Limb (tissue), 2 donors: ENCODE measurements at regions not wholly inside any gene's neighbourhood (a gene's known extent, or its start where the extent isn't known, plus 50 kb on each side); places are given as distances from the start of the nearest gene placed in this dataset.
A peak's percentile ranks its signal among the peaks of the same experiment; 100 is the strongest.
"Not testable (repeated sequence)": the region's sequence is repeated elsewhere in the genome, so short reads cannot be mapped to it uniquely, and the experiment has no call there.

Source experiments
- DNase-seq, 2 donors: peaks; one replicate each; pipeline ENCODE4 v3.0.0-alpha.2; 2016; ENCODE audit errors: extremely low spot score in 2 of 2

GRCh38 chr2:234162861-234163260, 112.4 kb downstream of the SPP2 start:
- DNase-seq: no peak

DNA sequence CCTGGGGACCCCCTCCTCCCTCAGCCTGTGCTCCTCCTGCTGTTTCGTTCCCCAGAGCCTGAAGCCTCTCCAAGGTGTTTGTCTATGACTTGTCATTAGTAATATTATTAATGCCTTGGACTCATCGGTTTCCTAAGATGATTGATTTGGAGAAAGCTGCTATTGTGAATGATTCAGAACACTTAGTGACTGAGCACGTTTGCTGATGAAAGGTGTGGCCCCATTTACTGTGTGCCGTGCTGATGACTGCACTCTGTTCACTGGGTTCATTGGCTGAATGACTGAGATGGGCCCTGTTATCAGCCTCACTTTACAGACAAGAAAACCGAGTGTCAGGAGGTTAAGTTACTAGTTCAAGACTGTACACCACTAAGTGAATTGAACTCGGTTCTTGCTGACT, 111.4 kb downstream of the SPP2 start:
- DNase-seq: no peak

DNA sequence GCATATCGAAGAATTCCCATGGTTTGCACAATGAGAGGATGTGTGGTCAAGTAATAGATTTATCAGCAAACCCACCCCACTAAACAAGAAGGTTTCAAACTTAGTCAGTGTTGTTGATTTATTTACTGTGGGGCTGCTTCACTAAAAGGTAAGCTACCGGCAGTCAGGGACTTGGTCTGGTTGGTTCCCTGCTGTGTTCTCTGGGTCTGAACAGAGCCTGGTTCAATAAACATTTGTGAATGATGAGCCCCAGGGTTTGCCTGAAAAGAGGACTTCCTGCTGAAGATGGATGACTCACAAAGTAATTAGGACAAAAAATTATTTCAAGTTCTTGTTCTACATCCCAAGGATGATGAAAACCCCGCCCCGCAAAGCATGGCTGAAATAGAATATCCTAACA, 108.3 kb downstream of the SPP2 start:
- no peak for DNase-seq

DNA sequence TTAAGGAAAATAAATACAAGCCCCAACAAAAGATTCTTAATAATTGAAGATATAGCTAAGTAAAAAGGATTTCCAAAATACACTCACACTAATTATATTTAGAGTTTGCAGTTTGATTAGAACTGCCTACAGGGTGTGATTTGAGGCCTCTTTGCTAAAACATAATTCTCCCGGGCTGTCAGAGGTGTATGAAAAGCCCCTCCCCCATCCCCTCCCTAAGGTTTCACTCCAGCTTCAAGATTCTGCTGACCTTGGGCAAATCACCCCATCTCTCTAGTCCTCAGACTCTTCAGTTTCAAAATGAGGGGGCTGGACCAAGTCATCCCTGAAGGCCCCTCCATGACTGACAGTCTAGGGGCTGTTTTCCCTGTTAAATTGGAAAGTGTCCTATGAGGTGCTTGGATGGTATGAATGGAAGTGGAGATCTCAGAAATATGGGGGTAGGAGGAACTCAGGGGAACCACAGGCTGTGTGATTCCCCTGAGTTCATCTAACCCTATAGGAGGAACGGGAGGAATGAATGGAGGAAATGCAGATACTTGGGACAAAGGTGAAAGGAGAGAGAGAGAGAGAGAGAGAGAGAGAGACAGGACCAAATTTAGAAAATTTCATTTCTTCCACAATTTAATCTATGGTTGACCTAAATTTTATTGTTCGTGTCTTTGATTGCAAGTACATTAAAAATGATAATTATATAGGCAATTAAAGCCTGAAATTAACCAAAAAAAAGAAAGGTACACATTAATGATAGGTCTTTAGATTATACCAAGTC, 107.5 kb downstream of the SPP2 start:
- no peak for DNase-seq

DNA sequence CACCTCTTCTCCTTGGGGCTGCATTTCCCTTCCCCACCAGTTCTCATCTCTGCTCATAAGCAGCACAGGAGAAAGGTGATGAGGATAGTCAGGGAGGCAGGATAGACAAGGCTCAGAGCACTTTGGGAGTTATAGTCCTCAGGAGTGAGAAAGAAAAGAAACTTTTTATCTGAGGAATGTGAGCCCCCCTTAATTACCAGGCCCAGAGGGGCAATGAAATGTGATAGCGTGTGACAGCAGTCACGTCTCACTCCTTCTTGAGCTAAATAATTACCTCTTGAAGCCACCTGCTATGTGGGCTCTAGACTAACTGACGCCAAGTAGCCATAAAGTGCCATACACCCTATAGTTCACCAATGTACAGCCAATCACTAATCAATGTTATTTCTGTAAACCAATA, 105.8 kb downstream of the SPP2 start:
- DNase-seq: no peak

DNA sequence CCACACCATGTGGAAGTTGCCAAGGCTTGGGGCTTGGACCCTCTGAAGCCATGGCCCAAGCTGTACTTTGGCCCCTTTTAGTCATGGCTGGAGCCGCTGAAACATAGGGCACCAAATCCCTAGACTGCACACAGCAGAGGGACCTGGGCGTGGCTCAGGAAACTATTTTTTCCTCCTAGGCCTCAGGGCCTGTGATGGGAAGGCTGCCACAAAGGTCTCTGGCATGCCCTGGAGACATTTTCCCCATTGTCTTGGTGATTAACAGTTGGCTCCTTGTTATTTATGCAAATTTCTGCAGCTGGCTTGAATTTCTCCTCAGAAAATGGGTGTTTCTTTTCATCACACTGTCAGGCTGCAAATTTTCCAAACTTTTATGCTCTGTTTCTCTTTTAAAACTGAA, 102.3 kb downstream of the SPP2 start:
- not testable (repeated sequence) for DNase-seq

DNA sequence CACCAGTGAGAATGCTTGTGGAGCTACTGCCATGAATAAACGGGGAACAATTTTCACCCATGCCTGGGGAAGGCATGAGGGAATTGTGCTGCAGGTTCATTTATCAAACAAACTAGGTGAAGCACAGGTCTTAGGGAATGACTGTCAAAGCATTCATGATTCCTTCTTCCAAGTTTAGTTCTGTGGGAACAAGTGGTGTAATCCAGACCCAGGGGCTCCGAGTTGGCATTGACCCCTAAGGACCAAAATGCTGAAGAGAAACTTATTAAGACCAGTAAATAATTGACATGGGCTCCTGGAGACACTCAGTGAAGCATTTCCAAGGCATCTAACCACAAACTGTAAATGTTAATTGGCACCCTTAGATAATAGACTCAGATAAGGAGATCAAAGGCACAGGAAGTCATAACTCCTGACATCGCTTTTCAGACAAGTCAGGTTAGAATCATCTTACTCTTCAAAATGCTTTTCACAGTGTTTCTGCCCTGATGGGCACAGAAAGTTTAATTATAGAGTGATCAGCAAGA, 96.9 kb downstream of the SPP2 start:
- no peak for DNase-seq

GRCh38 chr2:234146087-234146826, 95.8 kb downstream of the SPP2 start:
- peak in 1 of 2 donors; percentile 21 for DNase-seq

DNA sequence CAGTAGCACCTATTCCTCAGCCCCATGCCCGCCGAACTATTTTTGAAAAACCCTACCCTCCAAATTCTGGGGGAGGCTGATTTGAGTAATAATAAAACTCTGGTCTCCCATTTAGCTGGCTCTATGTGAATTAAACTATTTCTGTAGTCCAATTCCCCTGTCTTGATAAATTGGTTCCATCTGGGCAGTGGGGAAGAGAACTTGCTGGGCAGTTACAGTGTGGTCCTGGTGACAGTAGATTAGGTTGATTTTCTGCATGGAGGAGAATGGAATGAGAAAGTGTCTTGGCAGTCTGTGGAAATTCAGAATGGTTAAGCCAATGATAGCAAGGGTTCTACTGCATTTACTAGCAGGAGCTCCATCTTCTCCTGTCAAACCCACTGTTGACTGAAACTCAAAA, 95.0 kb downstream of the SPP2 start:
- DNase-seq: no peak

- DNase-seq: no peak
Measured at GRCh38 chr2:234145057-234145456, 94.6 kb downstream of the SPP2 start.

DNA sequence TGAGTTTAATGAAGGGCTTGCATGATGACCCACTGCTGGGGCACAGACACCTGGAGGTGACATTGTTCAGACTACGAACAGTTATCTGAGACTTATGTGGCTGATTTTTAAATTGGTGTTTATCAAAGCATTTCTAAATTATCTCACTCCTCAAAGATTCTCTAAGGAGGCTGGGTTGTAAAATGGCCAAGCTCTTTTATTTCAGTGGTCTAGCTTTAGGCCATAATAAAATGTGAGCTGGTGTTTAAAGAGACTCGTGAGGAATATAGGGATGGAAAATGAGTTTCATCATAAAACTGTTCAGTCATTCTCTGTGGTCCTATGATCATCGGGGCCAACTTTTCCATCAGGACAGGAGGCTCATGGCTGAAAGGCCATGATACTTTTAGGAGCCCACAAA, 93.4 kb downstream of the SPP2 start:
- DNase-seq: no peak

- no peak for DNase-seq
Measured at GRCh38 chr2:234142530-234142929, 92.0 kb downstream of the SPP2 start.

DNA sequence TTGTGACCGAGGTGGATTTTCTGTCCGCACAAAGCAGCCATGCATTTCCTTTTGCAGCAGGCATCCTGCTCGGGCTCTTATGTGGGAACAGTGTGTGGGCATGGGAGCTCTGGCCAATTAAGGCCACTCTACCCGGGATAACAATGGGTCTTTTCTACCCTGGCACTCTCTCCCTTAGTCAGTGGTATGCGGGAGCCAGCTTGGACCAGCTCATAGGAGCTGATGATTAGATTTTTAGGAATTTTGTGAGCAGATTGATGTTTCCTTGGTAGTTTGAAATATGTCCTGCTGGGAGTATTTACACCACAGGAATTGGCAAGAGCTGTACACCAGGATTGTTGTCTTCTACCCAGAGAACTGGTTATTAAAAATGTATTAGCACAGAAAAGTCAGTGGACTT, 89.3 kb downstream of the SPP2 start:
- DNase-seq: no peak

DNA sequence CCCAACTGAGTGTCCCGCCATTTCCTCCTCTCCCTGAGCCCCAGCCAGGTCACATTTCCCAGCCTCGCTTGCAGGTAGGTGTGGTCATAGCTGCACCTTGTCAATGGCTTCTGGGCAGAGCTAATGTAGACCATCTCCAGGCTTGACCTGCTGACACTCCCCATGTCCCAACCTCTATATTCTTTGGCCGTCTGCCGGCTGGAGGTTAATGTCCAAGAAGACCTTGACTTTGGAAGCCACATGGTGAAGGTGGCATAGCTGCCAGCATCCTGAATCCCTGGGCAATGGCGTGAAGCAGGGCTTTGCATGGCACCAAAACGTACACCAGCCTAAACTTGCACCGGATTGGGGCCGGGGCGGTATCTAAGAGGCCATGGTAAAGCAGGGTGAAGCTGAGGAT, 88.3 kb downstream of the SPP2 start:
- DNase-seq: no peak

- DNase-seq: no peak
Measured at GRCh38 chr2:234137400-234138014, 87.0 kb downstream of the SPP2 start.

DNA sequence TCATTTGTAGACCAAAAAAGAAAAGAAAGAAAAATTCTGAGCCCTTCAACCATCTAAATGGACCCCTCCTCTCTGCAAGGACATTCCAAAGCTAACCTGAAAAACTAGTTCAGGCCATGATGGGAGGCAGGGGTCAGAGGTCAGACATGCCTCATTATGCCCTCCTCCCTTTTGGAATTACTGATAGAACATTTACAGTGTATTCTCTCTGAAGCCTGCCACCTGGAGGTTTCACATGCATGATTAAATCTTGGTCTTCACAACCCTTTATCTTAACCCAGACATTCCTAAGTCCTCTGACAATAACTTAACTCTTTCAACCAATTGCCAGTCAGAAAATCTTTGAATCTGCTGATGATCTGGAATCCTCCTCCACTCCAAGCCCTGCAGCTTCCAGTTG, 86.0 kb downstream of the SPP2 start:
- DNase-seq: no peak

- peak; percentile 73 to 79 for DNase-seq
Measured at GRCh38 chr2:234135750-234136221, 85.3 kb downstream of the SPP2 start.

GRCh38 chr2:234134496-234134895, 84.0 kb downstream of the SPP2 start:
- no peak for DNase-seq

DNA sequence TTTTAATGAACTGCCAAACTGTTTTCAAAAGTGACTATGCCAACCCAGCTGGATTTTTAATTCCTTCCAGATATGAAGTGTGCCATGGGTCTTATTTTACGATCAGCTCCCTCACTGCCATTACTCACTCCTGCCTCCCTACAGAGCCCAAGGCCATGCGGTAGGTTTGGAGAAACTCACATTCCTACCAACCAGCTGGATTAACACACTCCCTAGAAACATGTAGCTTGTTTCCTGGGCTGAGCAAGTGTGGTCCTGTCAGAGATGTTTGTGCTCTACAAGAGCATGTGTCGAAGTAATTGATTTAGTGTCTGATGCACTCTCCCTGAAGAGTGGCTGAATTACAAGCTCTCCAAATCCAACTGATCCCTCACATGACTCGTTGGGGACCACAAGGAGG, 82.5 kb downstream of the SPP2 start:
- peak in 1 of 2 donors; percentile 3 for DNase-seq

- no peak for DNase-seq
Measured at GRCh38 chr2:234130777-234131181, 80.3 kb downstream of the SPP2 start.

GRCh38 chr2:234128606-234129005, 78.1 kb downstream of the SPP2 start:
- no peak for DNase-seq
